ACHN (cell line): ENCODE measurements at regions not wholly inside any gene's neighbourhood (a gene's known extent, or its start where the extent isn't known, plus 50 kb on each side); places are given as distances from the start of the nearest gene placed in this dataset.
"Not testable (repeated sequence)": the region's sequence is repeated elsewhere in the genome, so short reads cannot be mapped to it uniquely, and the experiment has no call there.

ENCODE experiments used
- DNase-seq: peaks from one replicate; pipeline ENCODE4 v3.0.0-alpha.2; 2015
- in situ Hi-C: cut with HindIII; loops from 2 replicates; pipeline ENCODE4 v1.10.0; 2017; ENCODE audit warnings: low sequenced_read_pairs, low pct_ligation_motif_present, low pct_unique_long_range_greater_than_20kb

DNA sequence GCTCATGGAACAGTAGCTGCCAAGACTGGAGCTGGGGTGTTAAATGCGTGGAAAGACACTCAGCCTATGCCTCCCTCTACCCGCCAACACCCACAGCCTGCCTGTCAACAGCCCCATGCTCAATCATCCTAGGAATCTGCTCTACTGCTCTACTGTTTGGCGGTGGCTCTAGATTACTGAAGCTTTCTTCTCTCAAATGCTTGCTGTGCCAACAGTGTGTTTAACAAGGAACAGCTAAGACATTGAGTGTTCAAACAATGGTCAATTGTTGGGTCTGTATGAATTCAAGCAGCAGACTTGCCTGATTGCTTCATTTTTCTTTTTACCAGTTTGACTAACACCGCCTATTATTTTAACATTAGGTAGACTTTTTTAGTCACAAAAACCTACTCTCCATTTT is 258.6 kb downstream of the SOD2 start:
- in situ Hi-C loops: no loop called here
- no peak for DNase-seq

- in situ Hi-C loops: no loop called here
- no peak for DNase-seq
Measured at GRCh38 chr6:159433550-159433949, 259.5 kb downstream of the SOD2 start.

DNA sequence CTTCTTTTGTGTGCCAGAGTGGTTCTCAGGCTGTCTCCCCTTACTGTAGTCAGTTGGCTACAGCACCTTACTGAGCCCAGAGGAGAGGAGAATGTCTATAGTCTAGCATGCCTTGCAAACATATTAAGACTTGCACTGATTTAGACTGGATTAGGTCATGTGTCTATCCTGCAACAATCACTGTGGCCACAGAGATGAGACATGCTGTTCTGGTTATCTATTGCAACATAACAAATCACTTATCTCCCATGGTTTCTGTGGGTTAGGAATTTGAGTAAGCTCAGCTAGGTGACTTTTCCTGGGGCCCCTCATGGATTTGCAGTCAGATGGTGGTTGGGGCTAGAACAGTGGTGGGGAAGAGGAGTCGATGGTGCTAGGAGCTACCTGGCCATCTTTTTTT is 261.3 kb downstream of the SOD2 start:
- no peak for DNase-seq
- in situ Hi-C loops: no loop called here

GRCh38 chr6:159430323-159430722 is 261.1 kb downstream of the FNDC1 start:
- in situ Hi-C loops: no loop called here
- DNase-seq: no peak

- in situ Hi-C loops: no loop called here
- no peak for DNase-seq
Measured at GRCh38 chr6:159429433-159429832, 260.2 kb downstream of the FNDC1 start.

- in situ Hi-C loops: no loop called here
- DNase-seq: no peak
Measured at GRCh38 chr6:159427771-159428170, 258.6 kb downstream of the FNDC1 start.

- in situ Hi-C loops: no loop called here
- no peak for DNase-seq
Measured at GRCh38 chr6:159427335-159427734, 258.1 kb downstream of the FNDC1 start.

DNA sequence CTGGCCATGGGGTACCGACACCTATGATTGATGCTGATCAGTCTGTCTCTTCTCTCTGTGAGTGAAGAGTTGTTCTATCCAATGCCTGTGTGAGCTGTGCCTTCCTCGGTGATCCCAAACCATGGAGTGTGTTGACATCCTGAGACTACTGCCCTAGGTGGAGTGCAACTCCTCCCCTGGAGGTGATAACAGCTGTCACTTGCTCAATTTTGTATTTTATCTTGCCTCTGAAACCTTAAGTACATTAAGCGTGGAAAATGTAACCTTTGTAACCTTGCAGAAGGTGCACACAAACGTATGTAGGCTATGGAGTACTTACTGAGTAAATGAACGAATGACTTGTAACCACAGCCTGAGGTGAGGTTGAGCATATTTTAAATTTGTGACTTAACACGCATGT is 256.2 kb downstream of the FNDC1 start:
- in situ Hi-C loops: no loop called here
- no peak for DNase-seq

- in situ Hi-C loops: no loop called here
- no peak for DNase-seq
Measured at GRCh38 chr6:159422041-159422984, 253.1 kb downstream of the FNDC1 start.

DNA sequence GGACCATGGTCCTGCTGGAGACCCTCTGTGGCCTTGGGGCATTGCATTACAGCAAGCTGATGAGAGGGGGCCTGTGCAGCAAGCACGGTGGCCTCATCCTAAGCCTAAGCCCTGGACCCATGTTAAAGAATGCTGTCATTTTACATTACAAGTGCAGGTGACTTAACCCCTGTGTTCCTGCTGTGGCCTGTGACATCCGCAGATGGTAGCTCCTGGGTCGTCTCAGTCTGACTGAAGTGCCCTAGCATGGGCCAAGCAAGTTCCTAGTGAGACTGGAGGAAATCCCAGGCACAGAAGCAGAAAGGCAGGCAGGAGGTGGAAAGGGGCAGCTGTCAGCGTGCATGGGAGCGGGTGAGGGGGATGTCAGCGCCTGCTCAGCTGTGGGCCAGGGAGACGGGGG is 252.4 kb downstream of the FNDC1 start:
- in situ Hi-C loops: no loop called here
- DNase-seq: no peak

GRCh38 chr6:159418997-159419396 is 249.8 kb downstream of the FNDC1 start:
- in situ Hi-C loops: no loop called here

GRCh38 chr6:159416891-159417560 is 247.8 kb downstream of the FNDC1 start:
- no peak for DNase-seq
- in situ Hi-C loops: no loop called here

More at GRCh38 chr6:159418997-159419396, 249.8 kb downstream of the FNDC1 start:
- no peak for DNase-seq

DNA sequence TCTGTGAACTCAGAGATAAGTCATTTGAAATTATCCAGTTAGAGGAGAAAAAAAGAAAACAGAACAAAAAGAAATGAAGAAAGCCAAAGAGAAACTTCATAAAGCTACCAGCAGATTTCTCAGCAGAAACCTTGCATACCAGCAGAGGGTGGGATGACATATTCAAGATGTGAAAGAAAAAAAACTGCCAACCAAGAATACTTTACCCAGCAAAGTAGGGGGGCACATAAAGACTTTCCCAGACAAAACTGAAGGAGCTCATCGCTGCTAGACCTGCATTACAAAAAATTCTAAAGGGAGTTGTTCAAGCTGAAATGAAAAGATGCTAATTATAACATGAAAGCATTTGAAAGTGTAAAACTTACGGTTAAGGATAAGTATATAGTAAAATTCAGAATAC is 246.3 kb downstream of the FNDC1 start:
- DNase-seq: no peak
- in situ Hi-C loops: no loop called here

- in situ Hi-C loops: no loop called here
- no peak for DNase-seq
Measured at GRCh38 chr6:159414711-159415110, 245.5 kb downstream of the FNDC1 start.

DNA sequence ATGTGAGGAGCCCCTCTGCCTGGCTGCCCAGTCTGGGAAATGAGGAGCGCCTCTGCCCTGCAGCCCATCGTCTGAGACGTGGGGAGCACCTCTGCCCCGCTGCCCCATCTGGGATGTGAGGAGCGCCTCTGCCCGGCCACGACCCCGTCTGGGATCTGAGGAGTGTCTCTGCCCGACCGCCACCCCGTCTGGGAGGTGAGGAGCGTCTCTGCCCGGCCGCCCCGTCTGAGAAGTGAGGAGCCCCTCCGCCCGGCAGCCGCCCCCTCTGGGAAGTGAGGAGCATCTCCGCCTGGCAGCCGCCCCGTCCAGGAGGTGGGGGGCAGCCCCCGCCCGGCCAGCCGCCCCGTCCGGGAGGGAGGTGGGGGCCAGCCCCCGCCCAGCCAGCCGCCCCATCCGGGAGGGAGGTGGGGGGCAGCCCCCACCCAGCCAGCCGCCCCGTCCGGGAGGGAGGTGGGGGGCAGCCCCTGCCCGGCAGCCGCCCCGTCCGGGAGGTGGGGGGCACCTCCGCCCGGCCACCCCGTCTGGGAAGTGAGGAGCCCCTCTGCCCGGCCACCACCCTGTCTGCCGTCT is 238.1 kb downstream of the FNDC1 start:
- DNase-seq, in situ Hi-C loops: not testable (repeated sequence)

- in situ Hi-C loops: no loop called here
- DNase-seq: no peak
Measured at GRCh38 chr6:159404296-159404695, 235.1 kb downstream of the FNDC1 start.

GRCh38 chr6:159400826-159401225 is 231.6 kb downstream of the FNDC1 start:
- in situ Hi-C loops: no loop called here
- peak; percentile 41 for DNase-seq

- DNase-seq: no peak
- in situ Hi-C loops: no loop called here
Measured at GRCh38 chr6:159399751-159400221, 230.6 kb downstream of the FNDC1 start.

- no peak for DNase-seq
- in situ Hi-C loops: no loop called here
Measured at GRCh38 chr6:159398633-159399032, 229.4 kb downstream of the FNDC1 start.
